M059J (cell line): ENCODE measurements at regions not wholly inside any gene's neighbourhood (a gene's known extent, or its start where the extent isn't known, plus 50 kb on each side); places are given as distances from the start of the nearest gene placed in this dataset.

ENCODE experiments used
- DNase-seq: peaks from one replicate; pipeline ENCODE4 v3.0.0-alpha.2; 2012; ENCODE audit warnings: low read depth

DNA sequence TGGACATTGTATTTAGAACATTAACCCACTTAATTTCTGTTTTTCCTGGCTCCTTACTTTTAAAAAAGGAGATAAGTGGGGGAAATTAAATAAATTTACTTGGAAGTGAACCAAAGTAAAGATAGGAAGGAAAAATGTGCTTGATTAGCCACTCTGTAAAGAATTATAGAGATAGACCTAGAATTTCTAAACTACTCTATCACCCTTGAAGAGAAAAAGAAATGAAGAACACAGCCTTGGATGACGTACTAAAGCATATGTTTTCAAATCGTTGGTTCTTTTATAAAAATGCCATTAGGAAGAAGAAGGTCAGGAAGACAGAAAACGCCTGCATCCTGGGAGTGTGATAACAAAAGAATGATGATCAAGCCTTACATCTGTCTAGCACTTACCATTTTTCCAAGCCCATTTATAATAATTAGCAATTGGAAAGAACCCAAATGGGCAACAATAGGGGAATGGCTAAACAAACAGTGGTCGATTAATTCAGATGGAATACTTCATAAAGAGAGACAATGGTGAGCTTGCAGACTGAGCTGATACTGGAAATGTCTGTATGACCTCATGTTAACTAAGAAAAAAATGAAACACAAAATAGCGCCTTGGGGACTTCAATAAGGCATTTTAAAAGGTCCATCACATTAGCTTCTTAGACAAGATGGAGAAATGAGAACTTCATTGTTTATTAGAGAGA, 81.0 kb upstream of the LRRC55 start:
- no peak for DNase-seq

DNA sequence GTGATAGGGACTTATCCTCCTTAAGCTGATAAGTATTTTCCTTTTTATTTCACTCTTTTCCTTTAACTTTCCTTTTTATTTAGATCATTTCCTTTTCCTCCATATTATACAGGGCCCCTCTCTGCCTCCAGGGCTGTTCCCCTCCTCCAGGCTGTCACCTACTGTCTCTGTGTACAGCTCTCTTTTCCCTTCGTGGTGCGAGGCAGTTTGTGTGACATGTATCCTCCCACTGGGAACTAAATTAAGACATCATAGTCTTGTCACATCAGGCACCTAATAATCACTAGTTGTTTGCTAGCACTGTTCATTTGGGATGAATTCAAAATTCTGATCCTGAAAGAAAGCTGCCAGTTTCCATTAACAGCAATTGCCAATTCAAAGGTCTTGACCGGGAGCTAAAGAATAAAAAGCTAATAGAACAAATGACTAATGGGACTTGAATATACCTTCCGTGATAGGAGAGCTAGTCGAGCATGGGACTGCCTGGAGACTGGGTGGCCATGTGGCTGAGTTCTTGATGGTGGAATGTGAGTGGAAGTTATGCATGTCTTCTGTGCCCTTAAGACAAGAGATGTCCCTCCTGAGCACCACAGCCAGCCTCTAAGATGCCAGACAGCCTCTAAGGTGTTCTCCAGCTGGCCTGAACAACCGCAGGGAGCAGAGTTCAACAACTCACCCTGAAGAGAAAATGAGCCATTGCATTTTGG, 77.7 kb upstream of the LRRC55 start:
- no peak for DNase-seq

DNA sequence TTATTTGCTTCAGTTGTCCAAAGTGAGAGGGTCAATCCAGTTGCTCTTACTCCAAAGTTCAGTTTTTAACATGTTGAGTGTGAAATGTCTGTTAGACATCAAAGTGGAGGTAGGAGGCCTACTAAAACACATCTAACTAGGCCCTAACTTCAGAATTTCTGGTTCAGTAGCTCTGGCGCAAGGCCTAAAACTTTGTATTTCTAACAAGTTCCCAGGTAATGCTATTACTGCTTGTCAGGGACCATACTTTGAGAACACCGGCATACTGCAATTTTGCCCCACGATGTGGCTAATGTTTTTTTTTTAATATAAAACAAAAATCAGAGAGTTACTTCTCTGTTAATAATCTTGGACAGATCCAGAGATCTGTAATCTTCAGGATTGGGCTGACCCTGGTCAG, 72.4 kb upstream of the LRRC55 start:
- DNase-seq, result no peak

DNA sequence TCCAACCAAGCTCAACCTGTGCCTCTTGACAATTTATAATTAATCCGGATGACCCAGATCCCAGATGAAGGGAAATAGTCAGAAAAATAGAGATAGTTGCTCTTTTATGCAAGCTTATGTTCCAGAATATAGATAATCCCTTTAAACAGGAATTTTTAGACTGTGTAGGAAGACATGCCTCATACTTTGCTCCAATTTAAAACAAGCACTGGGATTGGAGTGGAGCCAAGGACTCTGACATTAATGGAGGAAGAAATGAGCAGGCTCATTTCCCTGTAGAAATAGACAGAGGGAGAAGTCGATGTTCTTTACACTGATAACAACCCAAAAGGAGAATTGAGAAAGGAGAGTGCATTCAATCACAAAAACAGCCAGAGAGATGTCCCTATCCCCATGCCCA, 70.1 kb upstream of the LRRC55 start:
- DNase-seq, result no peak

DNA sequence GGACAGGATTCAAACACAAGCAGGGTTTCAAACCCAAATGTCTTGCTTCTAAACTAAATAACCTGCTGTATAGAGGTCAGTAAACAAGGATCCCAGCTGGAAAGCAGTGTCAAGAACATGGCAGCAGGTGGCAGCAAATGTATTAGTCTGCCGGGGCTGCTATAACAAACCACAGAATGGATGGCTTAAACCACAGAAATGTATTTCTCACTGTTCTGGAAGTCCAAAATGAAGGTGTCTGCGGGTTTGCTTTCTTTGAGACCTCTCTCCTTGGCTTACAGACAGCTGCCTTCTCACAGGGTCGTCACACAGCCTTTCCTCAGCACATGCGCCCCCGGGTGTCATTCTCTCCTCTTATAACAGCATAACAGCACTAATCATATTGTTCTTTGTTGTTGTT, 65.1 kb upstream of the LRRC55 start:
- peak; percentile 53 for DNase-seq

DNA sequence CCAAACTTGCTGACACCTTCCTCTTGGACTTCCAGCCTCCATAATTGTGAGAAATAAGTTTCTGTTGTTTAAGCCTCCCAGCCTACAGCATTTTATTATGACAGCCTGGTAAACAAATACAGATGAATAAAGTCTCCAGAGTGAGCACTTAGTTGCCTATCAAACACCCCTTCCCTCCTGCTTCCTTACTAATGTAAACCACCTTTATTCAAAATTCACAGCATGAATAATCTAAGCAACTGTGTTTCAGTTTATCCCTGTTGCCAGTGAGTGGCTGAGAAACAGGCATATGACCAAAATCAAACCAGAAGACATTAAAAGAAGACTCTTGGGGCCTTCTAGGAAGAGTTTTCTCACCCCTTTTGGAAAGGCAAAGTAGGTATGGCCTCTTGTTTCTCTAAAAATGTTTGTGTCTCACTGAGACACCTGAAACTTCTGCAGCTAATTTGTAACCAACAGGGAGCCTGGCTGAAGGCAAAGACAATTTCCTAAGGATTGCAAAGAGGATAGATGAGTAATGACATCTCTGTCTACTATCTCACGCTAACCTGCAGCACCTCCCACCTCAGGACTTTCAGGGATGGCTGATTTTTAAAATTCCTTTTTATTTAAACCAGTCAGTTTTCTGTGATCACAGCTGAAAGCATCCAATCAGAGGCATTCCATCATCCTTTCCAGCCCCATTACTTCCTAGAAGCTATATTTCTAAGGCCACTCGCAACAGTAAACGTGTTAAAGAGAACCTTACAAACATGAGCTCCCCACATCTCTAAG, 61.4 kb upstream of the LRRC55 start:
- no peak for DNase-seq

DNA sequence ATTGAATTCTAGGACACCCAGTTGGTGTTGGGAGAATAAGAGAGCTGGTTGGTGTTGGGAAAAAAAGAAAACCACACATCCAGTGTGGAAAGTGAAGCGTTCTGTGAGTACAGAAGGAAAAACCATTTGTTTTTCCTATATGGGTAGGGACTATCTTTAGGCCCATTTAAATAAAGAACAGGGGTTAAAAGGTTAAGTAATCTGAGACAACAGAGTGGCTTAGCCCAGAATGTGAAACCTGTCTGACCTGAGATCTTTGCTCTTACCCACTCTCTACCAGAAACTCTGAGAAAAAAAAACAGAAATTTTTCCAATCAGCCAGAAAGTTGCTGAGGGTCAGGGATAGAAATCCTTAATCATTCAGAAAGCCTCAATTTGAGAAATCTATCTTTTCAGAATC, 59.8 kb upstream of the LRRC55 start:
- DNase-seq, result no peak

DNA sequence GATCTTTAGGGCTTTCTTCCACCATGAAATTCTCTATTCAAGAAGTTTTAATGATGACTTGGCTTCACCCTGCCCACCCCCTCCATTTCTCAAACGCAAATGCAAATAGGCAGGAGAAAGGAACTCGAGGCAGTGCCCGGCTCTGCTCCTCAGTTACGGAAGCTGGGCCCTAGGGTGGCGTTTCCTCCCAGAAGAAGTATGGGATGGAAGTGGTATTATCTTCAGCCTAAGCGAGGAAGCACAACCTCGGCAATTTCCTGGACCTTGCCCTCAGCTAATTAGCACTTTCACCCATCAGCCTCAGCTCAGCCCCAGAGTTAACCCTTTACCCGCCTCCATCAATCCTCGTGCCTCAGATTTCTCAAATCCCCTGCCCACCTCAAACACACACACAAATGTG, 58.2 kb upstream of the LRRC55 start:
- DNase-seq, result no peak

DNA sequence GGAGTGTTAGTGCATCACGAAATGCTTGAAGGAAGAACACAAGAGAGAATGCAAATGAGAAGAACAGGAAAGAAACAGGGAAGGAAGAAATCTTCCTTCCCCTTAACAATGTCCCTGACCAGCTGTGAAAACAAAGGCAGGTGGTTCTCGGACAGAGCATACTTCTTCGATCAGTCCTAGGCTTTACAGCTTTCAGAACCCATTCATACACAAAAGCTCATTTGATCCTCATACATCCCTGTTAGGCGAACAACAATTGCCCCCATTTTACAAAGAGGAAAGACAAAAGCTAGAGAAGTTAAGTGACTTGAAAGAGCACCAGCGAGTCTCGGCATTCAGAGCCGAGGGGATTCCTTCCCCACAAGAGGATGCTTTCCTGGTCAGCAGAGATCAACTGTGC, 57.2 kb upstream of the LRRC55 start:
- DNase-seq, result no peak

DNA sequence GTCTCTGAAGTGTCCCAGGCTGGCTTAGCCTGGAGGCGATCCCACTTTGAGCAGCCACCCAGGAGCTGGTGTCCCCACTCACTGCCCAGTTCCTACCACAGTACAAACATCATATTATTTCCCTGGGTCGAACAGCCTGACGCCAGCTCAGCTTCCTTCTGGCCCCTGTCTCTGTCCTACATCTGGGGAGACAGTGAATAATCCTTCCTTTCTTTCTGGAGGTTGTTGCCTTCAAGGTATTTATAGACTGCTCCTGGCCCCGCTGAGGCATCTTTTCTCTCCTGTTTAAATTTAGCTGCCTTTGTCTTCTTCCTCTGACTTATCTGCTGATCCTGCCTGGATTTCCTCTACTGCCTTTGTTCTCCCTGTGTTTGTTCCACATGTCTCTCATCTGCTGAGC, 56.8 kb upstream of the LRRC55 start:
- DNase-seq, result no peak

DNA sequence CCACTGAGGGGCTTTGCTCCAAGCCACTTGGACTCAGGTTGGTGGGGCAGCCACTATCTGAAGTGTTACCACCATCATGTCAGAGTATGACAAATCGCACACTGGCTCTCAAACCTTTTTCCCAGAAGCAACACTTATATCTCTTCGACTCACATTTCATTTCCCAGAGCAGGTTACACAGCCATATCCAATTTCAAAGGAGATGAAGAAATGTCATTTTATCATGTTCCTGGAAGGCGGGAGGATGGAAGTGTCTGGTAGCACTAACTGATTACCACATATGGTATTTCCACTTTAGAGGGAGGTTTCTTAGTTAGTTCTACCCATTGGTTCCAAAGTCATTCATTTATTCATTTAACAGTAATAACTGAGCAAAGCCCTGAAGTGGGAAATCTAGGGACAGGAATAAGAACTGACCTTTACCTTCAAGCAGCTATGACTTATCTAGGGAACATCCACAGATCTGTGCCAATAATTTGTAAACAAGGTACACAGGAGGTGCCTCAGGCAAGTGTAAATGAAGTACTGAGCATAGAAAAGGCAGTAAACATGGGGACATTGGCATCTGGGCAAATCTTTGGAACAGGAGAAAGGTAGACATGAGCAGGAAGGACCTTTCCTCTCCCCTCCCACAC, 54.9 kb upstream of the LRRC55 start:
- no peak for DNase-seq

DNA sequence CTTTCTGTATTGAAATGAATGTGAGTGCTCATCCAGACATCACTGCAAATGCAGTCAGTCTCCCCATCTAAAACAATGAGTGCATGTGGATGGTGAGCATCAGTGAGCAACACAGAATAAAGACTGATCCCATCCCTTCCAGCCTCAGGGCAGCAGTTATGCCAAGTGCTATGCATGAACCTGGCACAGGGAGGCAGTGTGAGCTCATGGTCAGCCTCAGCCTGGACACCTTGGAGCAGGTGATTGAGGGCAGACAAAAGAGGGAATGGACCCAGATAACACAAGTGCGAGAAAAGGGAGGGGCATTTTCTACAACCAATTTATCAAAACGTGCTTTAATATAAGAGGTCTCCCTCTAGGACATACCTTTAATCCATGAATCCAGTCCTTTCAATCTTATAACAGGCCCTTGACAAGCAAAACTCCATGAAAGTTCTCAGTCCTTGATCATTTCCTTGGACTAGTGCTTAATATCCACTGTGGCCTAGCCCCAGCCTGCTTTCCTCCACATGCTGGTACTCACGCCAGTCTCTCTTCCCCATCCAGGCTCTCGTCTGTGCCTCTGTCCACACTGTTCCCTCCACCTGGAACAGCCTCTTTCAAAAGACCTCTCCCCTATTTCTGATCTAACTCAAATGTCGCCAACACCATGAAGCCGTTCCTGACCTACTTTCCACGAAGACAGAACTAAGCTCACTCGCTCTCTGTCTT, 50.5 kb upstream of the LRRC55 start:
- DNase-seq, result no peak
